Upper lobe of left lung (tissue), 6 donors: ENCODE measurements at regions not wholly inside any gene's neighbourhood (a gene's known extent, or its start where the extent isn't known, plus 50 kb on each side); places are given as distances from the start of the nearest gene placed in this dataset.
A peak's percentile ranks its signal among the peaks of the same experiment; 100 is the strongest.

ENCODE experiments used
- ATAC-seq, 2 donors: fragments of 200-7000 bp; cut with Tn5 transposase; one replicate each; pipeline ENCODE4 v1.9.1; 2022; ENCODE audit warnings: mild to moderate bottlenecking in 2 of 2, moderate library complexity in 2 of 2; ENCODE audit not compliant: low FRiP score in 2 of 2
- DNase-seq, 2 donors: peaks; one replicate each; pipeline ENCODE4 v3.0.0-alpha.2; 2019 to 2020
- H3K27ac ChIP-seq, 4 donors: fragments of 200-600 bp; sonication (generic); one replicate each; pipeline ENCODE4 v1.5.1; 2016 to 2019
- H3K27me3 ChIP-seq, 4 donors: fragments of 200-600 bp; sonication (generic); one replicate each; pipeline ENCODE4 v1.5.1; 2017 to 2019
- H3K36me3 ChIP-seq, 4 donors: fragments of 200-600 bp; sonication (generic); one replicate each; pipeline ENCODE4 v1.5.1; 2016 to 2019
- H3K4me1 ChIP-seq, 4 donors: fragments of 200-600 bp; sonication (generic); one replicate each; pipeline ENCODE4 v1.5.1; 2018 to 2019
- H3K4me3 ChIP-seq, 4 donors: fragments of 200-600 bp; sonication (generic); one replicate each; pipeline ENCODE4 v1.5.1; 2017 to 2019; ENCODE audit warnings: mild to moderate bottlenecking in 2 of 4, moderate library complexity in 1 of 4
- H3K9me3 ChIP-seq, 4 donors: fragments of 200-600 bp; sonication (generic); one replicate each; pipeline ENCODE4 v1.5.1; 2018 to 2019
- CTCF ChIP-seq, 6 experiments: fragments of 450-650 bp in 4 of 6; fragments of 200-600 bp in 2 of 6; sonication (generic) in 2 of 6; IDR thresholded peaks; one replicate each; pipeline ENCODE4 v1.5.1; 2016 to 2019; ENCODE audit warnings: antibody characterized with exemption in 6 of 6
- EP300 ChIP-seq, 4 donors: sonication (generic); formaldehyde crosslinking; IDR thresholded peaks; one replicate each; pipeline ENCODE4 v1.5.1; 2017; ENCODE audit warnings: antibody characterized with exemption in 4 of 4, control low read depth in 2 of 4
- POLR2A ChIP-seq, 4 donors: fragments of 450-650 bp; IDR thresholded peaks; one replicate each; pipeline ENCODE4 v1.5.1; 2016 to 2017; ENCODE audit warnings: antibody characterized with exemption in 4 of 4, mild to moderate bottlenecking in 2 of 4
- POLR2AphosphoS5 ChIP-seq, 2 donors: sonication (generic); formaldehyde crosslinking; IDR thresholded peaks; one replicate each; pipeline ENCODE4 v1.5.1; 2017; ENCODE audit warnings: antibody characterized with exemption in 2 of 2
- WGBS, 2 donors: methylation state at CpG; one replicate each; pipeline ENCODE4 v1.1.5; 2017 to 2018; 5-methylcytosine and 5-hydroxymethylcytosine counted together
- donor health status: DM: no; HTN: no; CAD: no; lungs with moderate emphysema.
- donor health status: DM: no; HTN: yes; CAD: no; lungs with severe emphysema.

GRCh38 chr9:119726035-119726434 is 356.8 kb upstream of the BRINP1 start:
- TF ChIP-seq POLR2A (IDR thresholded peaks at IDR 0.05) (no peak), EP300 (IDR thresholded peaks at IDR 0.05) (no peak), POLR2AphosphoS5 (IDR thresholded peaks at IDR 0.05) (no peak), CTCF (IDR thresholded peaks at IDR 0.05) (no peak)
- peak in 1 of 2 donors; percentile 34 for ATAC-seq
- Histone ChIP-seq H3K4me1 (no peaks in the 10 kb centered on the region), H3K36me3 (no peaks in the 10 kb centered on the region), H3K4me3 (no peak overlapping the region), H3K27me3 (no peaks in the 10 kb centered on the region), H3K27ac (no peak overlapping the region), H3K9me3 (no peaks in the 10 kb centered on the region)
- WGBS, 2 donors: 69 to 75% methylated on average over 3 of the region's 3 CpGs
- no peak for DNase-seq

GRCh38 chr9:119722384-119722783 is 353.1 kb upstream of the BRINP1 start:
- 39 to 46% methylated on average over 2 of the region's 2 CpGs for WGBS, 2 donors
- H3K27me3 ChIP-seq: no peaks in the 10 kb centered on the region
- no peaks in the 10 kb centered on the region for H3K9me3 ChIP-seq
- TF ChIP-seq CTCF (IDR thresholded peaks at IDR 0.05) (no peak), POLR2A (IDR thresholded peaks at IDR 0.05) (no peak), POLR2AphosphoS5 (IDR thresholded peaks at IDR 0.05) (no peak), EP300 (IDR thresholded peaks at IDR 0.05) (no peak)
- no peak overlapping the region for H3K4me3 ChIP-seq
- H3K27ac ChIP-seq: no peak overlapping the region
- no peak for DNase-seq
- H3K4me1 ChIP-seq: no peaks in the 10 kb centered on the region
- no peak for ATAC-seq
- no peaks in the 10 kb centered on the region for H3K36me3 ChIP-seq

GRCh38 chr9:119712325-119712724 is 343.1 kb upstream of the BRINP1 start:
- H3K9me3 ChIP-seq: no peaks in the 10 kb centered on the region
- WGBS, 2 donors: 82 to 86% methylated on average over 1 of the region's 1 CpG
- H3K27me3 ChIP-seq: no peaks in the 10 kb centered on the region
- H3K4me1 ChIP-seq: no peaks in the 10 kb centered on the region
- H3K27ac ChIP-seq: no peak overlapping the region
- ATAC-seq (no peak), DNase-seq (no peak)
- no peaks in the 10 kb centered on the region for H3K36me3 ChIP-seq
- TF ChIP-seq POLR2AphosphoS5 (IDR thresholded peaks at IDR 0.05) (no peak), POLR2A (IDR thresholded peaks at IDR 0.05) (no peak), EP300 (IDR thresholded peaks at IDR 0.05) (no peak), CTCF (IDR thresholded peaks at IDR 0.05) (no peak)
- no peak overlapping the region for H3K4me3 ChIP-seq

GRCh38 chr9:119709431-119709830 is 340.2 kb upstream of the BRINP1 start:
- Histone ChIP-seq H3K36me3 (no peaks in the 10 kb centered on the region), H3K27me3 (no peaks in the 10 kb centered on the region), H3K27ac (no peak overlapping the region), H3K4me1 (no peaks in the 10 kb centered on the region), H3K4me3 (no peak overlapping the region), H3K9me3 (no peaks in the 10 kb centered on the region)
- DNase-seq (no peak), ATAC-seq (no peak)
- 89 to 93% methylated on average over 2 of the region's 2 CpGs for WGBS, 2 donors
- TF ChIP-seq EP300 (IDR thresholded peaks at IDR 0.05) (no peak), CTCF (IDR thresholded peaks at IDR 0.05) (no peak), POLR2AphosphoS5 (IDR thresholded peaks at IDR 0.05) (no peak)

GRCh38 chr9:119707228-119707845 is 338.1 kb upstream of the BRINP1 start:
- no peaks in the 10 kb centered on the region for H3K4me1 ChIP-seq
- 74 to 84% methylated on average over 4 of the region's 4 CpGs for WGBS, 2 donors
- no peak overlapping the region for H3K27ac ChIP-seq
- no peaks in the 10 kb centered on the region for H3K27me3 ChIP-seq
- no peak overlapping the region for H3K4me3 ChIP-seq
- H3K36me3 ChIP-seq: no peaks in the 10 kb centered on the region
- ATAC-seq (no peak), DNase-seq (no peak)
- no peaks in the 10 kb centered on the region for H3K9me3 ChIP-seq
- TF ChIP-seq CTCF (IDR thresholded peaks at IDR 0.05) (no peak), POLR2A (IDR thresholded peaks at IDR 0.05) (no peak), POLR2AphosphoS5 (IDR thresholded peaks at IDR 0.05) (no peak), EP300 (IDR thresholded peaks at IDR 0.05) (no peak)
